ENCODE measurements at regions not wholly inside any gene's neighbourhood (a gene's known extent, or its start where the extent isn't known, plus 50 kb on each side); places are given as distances from the start of the nearest gene placed in this dataset.

GRCh38 chr1:221206076-221206475 is 326.8 kb downstream of the HLX start:
- no peak overlapping the region for H3K9ac ChIP-seq (ENCODE audit: low read length)
- H3K4me3 ChIP-seq (ENCODE audit: insufficient read depth, low read depth, low read length), result no peak overlapping the region
- no peaks in the 10 kb centered on the region for H3K4me1 ChIP-seq (ENCODE audit: insufficient read depth, low read length)
- no peaks in the 10 kb centered on the region for H3K9me3 ChIP-seq (ENCODE audit: insufficient read depth, low read depth, low read length)
- no peak overlapping the region for H2AFZ ChIP-seq (ENCODE audit: low read depth, low read length)
- TF ChIP-seq, protein P1, sequence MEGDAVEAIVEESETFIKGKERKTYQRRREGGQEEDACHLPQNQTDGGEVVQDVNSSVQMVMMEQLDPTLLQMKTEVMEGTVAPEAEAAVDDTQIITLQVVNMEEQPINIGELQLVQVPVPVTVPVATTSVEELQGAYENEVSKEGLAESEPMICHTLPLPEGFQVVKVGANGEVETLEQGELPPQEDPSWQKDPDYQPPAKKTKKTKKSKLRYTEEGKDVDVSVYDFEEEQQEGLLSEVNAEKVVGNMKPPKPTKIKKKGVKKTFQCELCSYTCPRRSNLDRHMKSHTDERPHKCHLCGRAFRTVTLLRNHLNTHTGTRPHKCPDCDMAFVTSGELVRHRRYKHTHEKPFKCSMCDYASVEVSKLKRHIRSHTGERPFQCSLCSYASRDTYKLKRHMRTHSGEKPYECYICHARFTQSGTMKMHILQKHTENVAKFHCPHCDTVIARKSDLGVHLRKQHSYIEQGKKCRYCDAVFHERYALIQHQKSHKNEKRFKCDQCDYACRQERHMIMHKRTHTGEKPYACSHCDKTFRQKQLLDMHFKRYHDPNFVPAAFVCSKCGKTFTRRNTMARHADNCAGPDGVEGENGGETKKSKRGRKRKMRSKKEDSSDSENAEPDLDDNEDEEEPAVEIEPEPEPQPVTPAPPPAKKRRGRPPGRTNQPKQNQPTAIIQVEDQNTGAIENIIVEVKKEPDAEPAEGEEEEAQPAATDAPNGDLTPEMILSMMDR (IDR thresholded peaks at IDR 0.05; ENCODE audit: insufficient read depth, low read depth, low read length), result no peak
- TF ChIP-seq EZH2 (IDR thresholded peaks at IDR 0.05; ENCODE audit: insufficient read depth, low read length), result no peak
- DNase-seq (ENCODE audit: low read depth) (no peak), FAIRE-seq (no peak)
- peaks cover 5% of the 10 kb centered on the region for H3K9me3 Mint-ChIP-seq (ENCODE audit: unreplicated experiment)
- H3K79me2 ChIP-seq (ENCODE audit: insufficient read depth, low read length), result no peaks in the 10 kb centered on the region
- H3K4me3 Mint-ChIP-seq (ENCODE audit: unreplicated experiment), result no peak overlapping the region
- H3K36me3 Mint-ChIP-seq (ENCODE audit: low read depth, unreplicated experiment), result no peaks in the 10 kb centered on the region
- H3K4me1 Mint-ChIP-seq (ENCODE audit: low read depth, unreplicated experiment), result no peaks in the 10 kb centered on the region
- H4K20me1 ChIP-seq (ENCODE audit: insufficient read depth, low read length), result no peaks in the 10 kb centered on the region
- no peak overlapping the region for H3K4me2 ChIP-seq (ENCODE audit: low read length)
- H3K27me3 Mint-ChIP-seq (ENCODE audit: low read depth, unreplicated experiment), result peaks cover 9% of the 10 kb centered on the region
- no peaks in the 10 kb centered on the region for H3K36me3 ChIP-seq (ENCODE audit: insufficient read depth, low read length)
- H3K27me3 ChIP-seq (ENCODE audit: insufficient read depth, low read length), result no peaks in the 10 kb centered on the region
- H3K27ac Mint-ChIP-seq (ENCODE audit: unreplicated experiment), result no peak overlapping the region
- no peak overlapping the region for H3K27ac ChIP-seq (ENCODE audit: low read depth, low read length)

DNA sequence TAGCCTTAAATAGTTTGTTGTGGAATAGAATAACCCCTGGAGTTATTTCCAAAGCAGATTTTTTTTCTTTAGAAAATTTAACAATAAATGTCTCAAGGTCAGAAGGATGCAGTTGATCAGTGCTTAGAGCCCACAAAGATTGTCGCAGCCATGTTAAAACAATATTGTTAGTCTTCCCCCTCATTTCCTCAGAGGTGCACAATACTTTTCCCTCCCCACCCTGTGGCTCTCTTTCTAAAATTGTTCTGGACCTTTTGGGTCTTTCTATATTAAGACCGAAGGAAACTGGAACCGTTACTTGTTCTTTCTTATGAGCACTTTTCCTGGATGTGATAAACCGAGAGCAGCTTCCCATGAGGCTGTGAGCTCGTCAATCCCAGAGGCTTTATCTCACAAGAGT is 333.7 kb downstream of the HLX start:
- H2AFZ ChIP-seq (ENCODE audit: low read depth, low read length), result no peak overlapping the region
- TF ChIP-seq, protein P1 (IDR thresholded peaks at IDR 0.05; ENCODE audit: insufficient read depth, low read depth, low read length), result no peak
- TF ChIP-seq EZH2 (IDR thresholded peaks at IDR 0.05; ENCODE audit: insufficient read depth, low read length), result no peak
- peaks cover 6% of the 10 kb centered on the region for H3K4me1 Mint-ChIP-seq (ENCODE audit: low read depth, unreplicated experiment)

GRCh38 chr1:221217029-221217428 is 337.8 kb downstream of the HLX start:
- Mint-ChIP-seq H3K9me3 (ENCODE audit: unreplicated experiment) (peaks cover 3% of the 10 kb centered on the region), H3K27ac (ENCODE audit: unreplicated experiment) (no peak overlapping the region), H3K36me3 (ENCODE audit: low read depth, unreplicated experiment) (no peaks in the 10 kb centered on the region), H3K4me3 (ENCODE audit: unreplicated experiment) (no peak overlapping the region), H3K4me1 (ENCODE audit: low read depth, unreplicated experiment) (peaks cover 6% of the 10 kb centered on the region), H3K27me3 (ENCODE audit: low read depth, unreplicated experiment) (peaks cover 2% of the 10 kb centered on the region)
- TF ChIP-seq EZH2 (IDR thresholded peaks at IDR 0.05; ENCODE audit: insufficient read depth, low read length), result no peak
- H4K20me1 ChIP-seq (ENCODE audit: insufficient read depth, low read length), result no peaks in the 10 kb centered on the region
- H3K36me3 ChIP-seq (ENCODE audit: insufficient read depth, low read length), result no peaks in the 10 kb centered on the region
- DNase-seq (ENCODE audit: low read depth), result no peak
- H3K4me2 ChIP-seq (ENCODE audit: low read length), result no peak overlapping the region
- H3K4me1 ChIP-seq (ENCODE audit: insufficient read depth, low read length), result no peaks in the 10 kb centered on the region
- no peaks in the 10 kb centered on the region for H3K79me2 ChIP-seq (ENCODE audit: insufficient read depth, low read length)
- H2AFZ ChIP-seq (ENCODE audit: low read depth, low read length), result no peak overlapping the region
- no peaks in the 10 kb centered on the region for H3K9me3 ChIP-seq (ENCODE audit: insufficient read depth, low read depth, low read length)
- no peak overlapping the region for H3K9ac ChIP-seq (ENCODE audit: low read length)
- no peaks in the 10 kb centered on the region for H3K27me3 ChIP-seq (ENCODE audit: insufficient read depth, low read length)
- no peak overlapping the region for H3K27ac ChIP-seq (ENCODE audit: low read depth, low read length)
- FAIRE-seq, result peak; percentile 76
- no peak overlapping the region for H3K4me3 ChIP-seq (ENCODE audit: insufficient read depth, low read depth, low read length)

More for the DNA sequence above, 333.7 kb downstream of the HLX start:
- Mint-ChIP-seq H3K9me3 (ENCODE audit: unreplicated experiment) (peaks cover 5% of the 10 kb centered on the region), H3K36me3 (ENCODE audit: low read depth, unreplicated experiment) (no peaks in the 10 kb centered on the region), H3K27ac (ENCODE audit: unreplicated experiment) (no peak overlapping the region), H3K4me3 (ENCODE audit: unreplicated experiment) (no peak overlapping the region), H3K27me3 (ENCODE audit: low read depth, unreplicated experiment) (peaks cover 2% of the 10 kb centered on the region)
- Histone ChIP-seq H3K27me3 (ENCODE audit: insufficient read depth, low read length) (no peaks in the 10 kb centered on the region), H3K27ac (ENCODE audit: low read depth, low read length) (no peak overlapping the region), H3K4me3 (ENCODE audit: insufficient read depth, low read depth, low read length) (no peak overlapping the region), H3K36me3 (ENCODE audit: insufficient read depth, low read length) (no peaks in the 10 kb centered on the region), H3K9me3 (ENCODE audit: insufficient read depth, low read depth, low read length) (no peaks in the 10 kb centered on the region), H3K4me1 (ENCODE audit: insufficient read depth, low read length) (no peaks in the 10 kb centered on the region), H3K79me2 (ENCODE audit: insufficient read depth, low read length) (no peaks in the 10 kb centered on the region), H4K20me1 (ENCODE audit: insufficient read depth, low read length) (no peaks in the 10 kb centered on the region), H3K9ac (ENCODE audit: low read length) (no peak overlapping the region), H3K4me2 (ENCODE audit: low read length) (no peak overlapping the region)
- FAIRE-seq (no peak), DNase-seq (ENCODE audit: low read depth) (no peak)

Data from astrocyte (in vitro differentiated cells and primary cell).